ENCODE measurements at regions not wholly inside any gene's neighbourhood (a gene's known extent, or its start where the extent isn't known, plus 50 kb on each side); places are given as distances from the start of the nearest gene placed in this dataset.

DNA sequence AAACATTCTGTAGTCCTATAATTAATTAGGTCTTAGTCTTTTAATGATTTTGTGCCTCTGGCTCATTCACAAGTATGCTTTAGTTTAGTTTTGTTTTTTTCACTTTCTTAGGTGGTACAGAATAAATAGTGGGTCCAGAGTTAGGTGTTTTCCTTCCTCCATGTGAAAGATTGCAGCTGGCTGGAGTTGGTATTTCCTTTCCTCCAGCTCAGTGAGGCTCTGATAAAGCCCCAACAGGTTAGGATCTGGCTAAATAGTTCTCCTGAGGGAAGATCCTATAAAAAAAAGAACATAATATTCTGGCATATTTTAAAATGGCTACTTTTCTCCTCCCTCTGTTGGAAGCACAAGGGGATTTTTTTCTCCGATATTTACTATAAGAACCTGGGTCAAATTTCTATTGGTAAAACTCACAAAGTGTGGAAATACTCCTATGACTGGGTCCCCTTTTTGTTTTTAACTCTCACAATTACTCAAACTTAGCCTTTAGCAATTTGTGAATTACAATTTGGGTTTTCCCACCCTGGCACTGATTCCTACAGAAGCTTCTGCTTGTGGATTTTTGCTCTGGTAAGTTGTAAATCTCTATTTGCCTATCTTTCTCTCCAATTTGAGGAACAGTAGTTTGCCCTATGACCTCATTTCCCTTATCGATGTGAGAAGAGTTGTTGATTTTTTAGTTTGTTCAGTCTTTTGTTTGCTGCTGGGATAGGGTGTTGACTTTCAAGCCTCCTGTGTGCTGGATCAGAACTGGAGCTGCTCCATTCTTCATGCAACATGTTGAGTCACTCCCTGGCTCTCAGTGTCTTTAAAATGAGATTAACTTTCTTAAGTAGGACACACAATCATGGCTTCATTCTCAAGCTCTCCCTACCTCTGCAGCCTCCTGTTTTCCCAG is 500.9 kb downstream of the RNF144A start:
- H3K4me3 ChIP-seq (ENCODE audit: low read depth, low read length) = no peak overlapping the region
- no peak for DNase-seq (ENCODE audit: low read depth)
- TF ChIP-seq CTCF (conservative IDR thresholded peaks at IDR 0.05; ENCODE audit: low read depth, low read length) = no peak

- no peak overlapping the region for H3K4me3 ChIP-seq (ENCODE audit: low read depth, low read length)
- DNase-seq (ENCODE audit: low read depth) = no peak
- no peak for TF ChIP-seq CTCF (conservative IDR thresholded peaks at IDR 0.05; ENCODE audit: low read depth, low read length)
Observed at GRCh38 chr2:7419186-7419585, 502.0 kb downstream of the RNF144A start.

DNA sequence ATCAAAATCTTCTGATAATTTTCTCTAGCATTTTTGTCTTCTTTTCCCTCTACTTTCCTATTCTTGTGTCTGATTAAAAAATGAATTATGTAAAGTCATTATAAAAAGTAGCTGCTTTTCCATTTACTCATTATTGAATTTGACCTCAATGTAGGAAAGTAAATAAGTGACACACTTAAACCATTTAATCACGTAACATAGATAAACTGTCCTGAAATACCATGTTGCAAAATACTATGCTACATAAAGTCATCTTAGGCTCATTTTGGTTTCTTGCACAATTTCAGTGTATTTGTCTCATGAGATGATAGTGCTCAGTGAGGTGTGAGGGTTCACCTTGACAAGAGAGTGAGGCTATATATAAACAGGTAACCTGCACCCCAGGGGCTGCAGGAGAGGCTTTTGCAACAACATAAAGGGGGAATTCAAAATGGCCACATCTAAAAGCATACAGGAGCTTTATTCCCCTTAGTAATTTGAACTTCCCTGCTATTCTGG is 502.7 kb downstream of the RNF144A start:
- no peak for TF ChIP-seq CTCF (conservative IDR thresholded peaks at IDR 0.05; ENCODE audit: low read depth, low read length)
- no peak for DNase-seq (ENCODE audit: low read depth)
- H3K4me3 ChIP-seq (ENCODE audit: low read depth, low read length) = no peak overlapping the region

DNA sequence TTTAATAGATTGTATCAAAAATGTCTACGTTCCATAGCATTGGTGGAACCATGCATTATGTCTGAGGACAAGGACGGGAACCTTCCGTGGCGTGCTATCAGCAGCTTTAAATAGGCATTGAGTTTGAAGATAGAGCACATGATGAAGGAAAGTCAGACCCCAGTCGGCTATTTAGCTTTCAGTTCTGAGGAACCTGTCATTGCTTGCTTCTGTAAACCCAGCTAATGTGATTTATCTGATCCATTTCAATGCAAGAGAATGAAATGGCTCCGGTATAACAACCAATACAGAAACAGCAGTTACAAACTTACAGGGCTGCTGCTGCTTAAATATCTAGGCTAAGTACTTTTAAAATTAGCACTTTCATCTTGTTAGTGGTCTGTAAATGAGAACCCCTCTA is 503.3 kb downstream of the RNF144A start:
- H3K4me3 ChIP-seq (ENCODE audit: low read depth, low read length) = no peak overlapping the region

GRCh38 chr2:7424481-7424880 is 507.3 kb downstream of the RNF144A start:
- TF ChIP-seq CTCF (conservative IDR thresholded peaks at IDR 0.05; ENCODE audit: low read depth, low read length) = no peak
- no peak for DNase-seq (ENCODE audit: low read depth)
- H3K4me3 ChIP-seq (ENCODE audit: low read depth, low read length) = no peak overlapping the region

More for the DNA sequence above, 503.3 kb downstream of the RNF144A start:
- no peak for TF ChIP-seq CTCF (conservative IDR thresholded peaks at IDR 0.05; ENCODE audit: low read depth, low read length)
- DNase-seq (ENCODE audit: low read depth) = no peak

- peak; percentile 18 for DNase-seq (ENCODE audit: low read depth)
- H3K4me3 ChIP-seq (ENCODE audit: low read depth, low read length) = no peak overlapping the region
- TF ChIP-seq CTCF (conservative IDR thresholded peaks at IDR 0.05; ENCODE audit: low read depth, low read length) = peak; percentile 73
Observed at GRCh38 chr2:7427293-7428060, 510.3 kb downstream of the RNF144A start.

Measured in epithelial cell of proximal tubule (primary cell).